HEK293 (cell line): ENCODE measurements at regions not wholly inside any gene's neighbourhood (a gene's known extent, or its start where the extent isn't known, plus 50 kb on each side); places are given as distances from the start of the nearest gene placed in this dataset.

Experiments
- CTCF ChIA-PET: fragments of 350-600 bp; formaldehyde crosslinking; extraction: SDS; loops from one replicate; lab custom pipeline; 2021; ENCODE audit warnings: antibody characterized with exemption; lab: Yijun Ruan, JAX
- POLR2A ChIA-PET: fragments of 300-600 bp; formaldehyde crosslinking; extraction: SDS; loops from one replicate; lab custom pipeline; 2020; ENCODE audit warnings: antibody characterized with exemption, inconsistent platforms; lab: Yijun Ruan, JAX
- H3K27ac ChIP-seq: fragments of 200-500 bp; sonication (Bioruptor generic); 2 replicates; pipeline ENCODE4 v1.5.1; 2014; ENCODE audit warnings: low read depth, low read length, control low read depth, inconsistent platforms; ENCODE audit errors: extremely low read depth
- H3K36me3 ChIP-seq, 2 experiments: fragments of 200-500 bp in 1 of 2; sonication (Bioruptor generic) in 1 of 2; 1 replicate in 1 of 2; 2 replicates in 1 of 2; pipeline ENCODE4 v1.5.1; 2014 to 2017; ENCODE audit warnings: inconsistent platforms in 2 of 2, low read length in 2 of 2; ENCODE audit not compliant: control insufficient read depth in 2 of 2, insufficient read depth in 1 of 2
- H3K4me1 ChIP-seq: fragments of 200-500 bp; sonication (Bioruptor generic); 2 replicates; pipeline ENCODE4 v1.5.1; 2014; ENCODE audit warnings: mild to moderate bottlenecking, low read length, inconsistent platforms; ENCODE audit not compliant: control insufficient read depth, insufficient read depth
- H3K4me3 ChIP-seq: 2 replicates; pipeline ENCODE4 v1.5.1; 2011; ENCODE audit warnings: low read depth, mild to moderate bottlenecking, control low read depth, low read length, moderate library complexity
- H3K9me3 ChIP-seq: fragments of 200-500 bp; sonication (Bioruptor generic); 2 replicates; pipeline ENCODE4 v1.5.1; 2014; ENCODE audit warnings: low read depth, low read length, inconsistent platforms; ENCODE audit not compliant: control insufficient read depth, insufficient read depth
- PRDM2 ChIP-seq: fragments of 450-650 bp; formaldehyde crosslinking; IDR thresholded peaks from 2 replicates; pipeline ENCODE4 v1.5.1; 2016; ENCODE audit warnings: missing biosample characterization, missing genetic modification characterization, borderline replicate concordance
- RBAK ChIP-seq: fragments of 450-650 bp; formaldehyde crosslinking; IDR thresholded peaks from 2 replicates; pipeline ENCODE4 v1.5.1; 2016; ENCODE audit warnings: missing biosample characterization, missing genetic modification characterization
- TSHZ1 ChIP-seq: fragments of 450-650 bp; formaldehyde crosslinking; IDR thresholded peaks from 2 replicates; pipeline ENCODE4 v1.5.1; 2016; ENCODE audit warnings: missing biosample characterization, missing genetic modification characterization, borderline replicate concordance
- WT1 ChIP-seq: fragments of 450-650 bp; formaldehyde crosslinking; IDR thresholded peaks from 2 replicates; pipeline ENCODE4 v1.5.1; 2016; ENCODE audit warnings: missing biosample characterization, missing genetic modification characterization
- ZNF157 ChIP-seq: fragments of 450-650 bp; formaldehyde crosslinking; IDR thresholded peaks from 2 replicates; pipeline ENCODE4 v1.5.1; 2016; ENCODE audit warnings: missing biosample characterization, missing genetic modification characterization
- ZNF266 ChIP-seq: fragments of 450-650 bp; formaldehyde crosslinking; IDR thresholded peaks from 2 replicates; pipeline ENCODE4 v1.5.1; 2016; ENCODE audit warnings: missing biosample characterization, missing genetic modification characterization, low read depth
- ZNF302 ChIP-seq: fragments of 450-650 bp; formaldehyde crosslinking; IDR thresholded peaks from 2 replicates; pipeline ENCODE4 v1.5.1; 2016; ENCODE audit warnings: missing biosample characterization, missing genetic modification characterization, low read depth
- ZNF335 ChIP-seq: fragments of 450-650 bp; formaldehyde crosslinking; conservative IDR thresholded peaks from 2 replicates; pipeline ENCODE4 v1.5.1; 2016; ENCODE audit warnings: missing biosample characterization, missing genetic modification characterization
- ZNF366 ChIP-seq: fragments of 450-650 bp; formaldehyde crosslinking; conservative IDR thresholded peaks from 2 replicates; pipeline ENCODE4 v1.5.1; 2016; ENCODE audit warnings: missing biosample characterization, missing genetic modification characterization
- ZNF621 ChIP-seq: fragments of 450-650 bp; formaldehyde crosslinking; IDR thresholded peaks from 2 replicates; pipeline ENCODE4 v1.5.1; 2017; ENCODE audit warnings: missing biosample characterization, missing genetic modification characterization
- ZNF624 ChIP-seq: fragments of 450-650 bp; formaldehyde crosslinking; IDR thresholded peaks from 2 replicates; pipeline ENCODE4 v1.5.1; 2017; ENCODE audit warnings: missing biosample characterization, missing genetic modification characterization
- ZNF660 ChIP-seq: fragments of 450-650 bp; IDR thresholded peaks from 2 replicates; pipeline ENCODE4 v1.5.1; 2018; ENCODE audit warnings: missing biosample characterization, mild to moderate bottlenecking, missing genetic modification characterization
- ZNF791 ChIP-seq: fragments of 450-650 bp; formaldehyde crosslinking; IDR thresholded peaks from 2 replicates; pipeline ENCODE4 v1.5.1; 2016; ENCODE audit warnings: missing biosample characterization, missing genetic modification characterization
- TF ChIP-seq, protein P1 (sequence below): fragments of 450-650 bp; formaldehyde crosslinking; IDR thresholded peaks from 2 replicates; pipeline ENCODE4 v1.5.1; 2016; ENCODE audit warnings: missing biosample characterization, missing genetic modification characterization
- TF ChIP-seq, protein P2 (sequence below): fragments of 450-650 bp; formaldehyde crosslinking; IDR thresholded peaks from 2 replicates; pipeline ENCODE4 v1.5.1; 2016; ENCODE audit warnings: missing biosample characterization, missing genetic modification characterization, borderline replicate concordance
- TF ChIP-seq, protein P3 (sequence below): fragments of 450-650 bp; formaldehyde crosslinking; IDR thresholded peaks from 2 replicates; pipeline ENCODE4 v1.5.1; 2016; ENCODE audit warnings: missing biosample characterization, missing genetic modification characterization

- H3K36me3 ChIP-seq, result no peaks in the 10 kb centered on the region
- no peaks in the 10 kb centered on the region for H3K4me1 ChIP-seq
- TF ChIP-seq WT1 (tag by site-specific recombination) (no peak), ZNF302 (tag by site-specific recombination) (no peak), ZNF157 (tag by site-specific recombination) (no peak), TSHZ1 (no peak), ZNF621 (tag by site-specific recombination) (no peak), ZNF624 (no peak), ZNF335 (tag by site-specific recombination) (no peak), PRDM2 (tag by site-specific recombination) (no peak), ZNF791 (tag by site-specific recombination) (no peak), ZNF660 (tag by site-specific recombination) (no peak), RBAK (tag by site-specific recombination) (no peak), ZNF266 (tag by site-specific recombination) (no peak), ZNF366 (tag by site-specific recombination) (no peak)
- TF ChIP-seq, protein P1, sequence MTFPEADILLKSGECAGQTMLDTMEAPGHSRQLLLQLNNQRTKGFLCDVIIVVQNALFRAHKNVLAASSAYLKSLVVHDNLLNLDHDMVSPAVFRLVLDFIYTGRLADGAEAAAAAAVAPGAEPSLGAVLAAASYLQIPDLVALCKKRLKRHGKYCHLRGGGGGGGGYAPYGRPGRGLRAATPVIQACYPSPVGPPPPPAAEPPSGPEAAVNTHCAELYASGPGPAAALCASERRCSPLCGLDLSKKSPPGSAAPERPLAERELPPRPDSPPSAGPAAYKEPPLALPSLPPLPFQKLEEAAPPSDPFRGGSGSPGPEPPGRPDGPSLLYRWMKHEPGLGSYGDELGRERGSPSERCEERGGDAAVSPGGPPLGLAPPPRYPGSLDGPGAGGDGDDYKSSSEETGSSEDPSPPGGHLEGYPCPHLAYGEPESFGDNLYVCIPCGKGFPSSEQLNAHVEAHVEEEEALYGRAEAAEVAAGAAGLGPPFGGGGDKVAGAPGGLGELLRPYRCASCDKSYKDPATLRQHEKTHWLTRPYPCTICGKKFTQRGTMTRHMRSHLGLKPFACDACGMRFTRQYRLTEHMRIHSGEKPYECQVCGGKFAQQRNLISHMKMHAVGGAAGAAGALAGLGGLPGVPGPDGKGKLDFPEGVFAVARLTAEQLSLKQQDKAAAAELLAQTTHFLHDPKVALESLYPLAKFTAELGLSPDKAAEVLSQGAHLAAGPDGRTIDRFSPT (tag by site-specific recombination), result no peak
- TF ChIP-seq, protein P2, sequence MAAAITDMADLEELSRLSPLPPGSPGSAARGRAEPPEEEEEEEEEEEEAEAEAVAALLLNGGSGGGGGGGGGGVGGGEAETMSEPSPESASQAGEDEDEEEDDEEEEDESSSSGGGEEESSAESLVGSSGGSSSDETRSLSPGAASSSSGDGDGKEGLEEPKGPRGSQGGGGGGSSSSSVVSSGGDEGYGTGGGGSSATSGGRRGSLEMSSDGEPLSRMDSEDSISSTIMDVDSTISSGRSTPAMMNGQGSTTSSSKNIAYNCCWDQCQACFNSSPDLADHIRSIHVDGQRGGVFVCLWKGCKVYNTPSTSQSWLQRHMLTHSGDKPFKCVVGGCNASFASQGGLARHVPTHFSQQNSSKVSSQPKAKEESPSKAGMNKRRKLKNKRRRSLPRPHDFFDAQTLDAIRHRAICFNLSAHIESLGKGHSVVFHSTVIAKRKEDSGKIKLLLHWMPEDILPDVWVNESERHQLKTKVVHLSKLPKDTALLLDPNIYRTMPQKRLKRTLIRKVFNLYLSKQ (tag by site-specific recombination), result no peak
- TF ChIP-seq, protein P3, sequence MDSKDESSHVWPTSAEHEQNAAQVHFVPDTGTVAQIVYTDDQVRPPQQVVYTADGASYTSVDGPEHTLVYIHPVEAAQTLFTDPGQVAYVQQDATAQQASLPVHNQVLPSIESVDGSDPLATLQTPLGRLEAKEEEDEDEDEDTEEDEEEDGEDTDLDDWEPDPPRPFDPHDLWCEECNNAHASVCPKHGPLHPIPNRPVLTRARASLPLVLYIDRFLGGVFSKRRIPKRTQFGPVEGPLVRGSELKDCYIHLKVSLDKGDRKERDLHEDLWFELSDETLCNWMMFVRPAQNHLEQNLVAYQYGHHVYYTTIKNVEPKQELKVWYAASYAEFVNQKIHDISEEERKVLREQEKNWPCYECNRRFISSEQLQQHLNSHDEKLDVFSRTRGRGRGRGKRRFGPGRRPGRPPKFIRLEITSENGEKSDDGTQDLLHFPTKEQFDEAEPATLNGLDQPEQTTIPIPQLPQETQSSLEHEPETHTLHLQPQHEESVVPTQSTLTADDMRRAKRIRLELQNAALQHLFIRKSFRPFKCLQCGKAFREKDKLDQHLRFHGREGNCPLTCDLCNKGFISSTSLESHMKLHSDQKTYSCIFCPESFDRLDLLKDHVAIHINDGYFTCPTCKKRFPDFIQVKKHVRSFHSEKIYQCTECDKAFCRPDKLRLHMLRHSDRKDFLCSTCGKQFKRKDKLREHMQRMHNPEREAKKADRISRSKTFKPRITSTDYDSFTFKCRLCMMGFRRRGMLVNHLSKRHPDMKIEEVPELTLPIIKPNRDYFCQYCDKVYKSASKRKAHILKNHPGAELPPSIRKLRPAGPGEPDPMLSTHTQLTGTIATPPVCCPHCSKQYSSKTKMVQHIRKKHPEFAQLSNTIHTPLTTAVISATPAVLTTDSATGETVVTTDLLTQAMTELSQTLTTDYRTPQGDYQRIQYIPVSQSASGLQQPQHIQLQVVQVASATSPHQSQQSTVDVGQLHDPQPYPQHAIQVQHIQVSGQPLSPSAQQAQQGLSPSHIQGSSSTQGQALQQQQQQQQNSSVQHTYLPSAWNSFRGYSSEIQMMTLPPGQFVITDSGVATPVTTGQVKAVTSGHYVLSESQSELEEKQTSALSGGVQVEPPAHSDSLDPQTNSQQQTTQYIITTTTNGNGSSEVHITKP (tag by site-specific recombination), result no peak
- POLR2A ChIA-PET, result no interaction called here
- H3K27ac ChIP-seq, result no peak overlapping the region
- no peaks in the 10 kb centered on the region for H3K9me3 ChIP-seq
- no peak overlapping the region for H3K4me3 ChIP-seq
- CTCF ChIA-PET, result no interaction called here
Measured at GRCh38 chr4:153034681-153035080, 98.6 kb downstream of the FHDC1 start.
